GM12878 (cell line): ENCODE measurements at regions not wholly inside any gene's neighbourhood (a gene's known extent, or its start where the extent isn't known, plus 50 kb on each side); places are given as distances from the start of the nearest gene placed in this dataset.

Experiments used
- ATAC-seq: fragments of 200-7000 bp; cut with Tn5 transposase; 3 replicates; pipeline ENCODE4 v1.9.1; 2020; ENCODE audit warnings: mild to moderate bottlenecking, moderate library complexity
- BruUV-seq: library from RNA; stranded (reverse); fragments of 400-500 nt; replicated peaks from 2 replicates; lab custom pipeline; 2021; lab: Mats Ljungman, UMichigan
- CTCF ChIA-PET: fragments of 300-600 bp; sonication (Branson Sonifier 250); formaldehyde crosslinking; extraction: SDS; loops from one replicate; lab custom pipeline; 2021; ENCODE audit warnings: inconsistent platforms; lab: Yijun Ruan, JAX
- POLR2A ChIA-PET: fragments of 350-600 bp; formaldehyde crosslinking; extraction: SDS; loops from one replicate; lab custom pipeline; 2021; ENCODE audit warnings: inconsistent platforms; lab: Charles Lee
- RAD21 ChIA-PET: fragments of 300-600 bp; sonication (Branson Sonifier 250); formaldehyde crosslinking; loops from one replicate; lab custom pipeline; 2023; ENCODE audit warnings: antibody characterized with exemption; ENCODE audit not compliant: unreplicated experiment; lab: Charles Lee
- SMC1A ChIA-PET: fragments of 300-600 bp; sonication (Branson Sonifier 250); formaldehyde crosslinking; loops from one replicate; lab custom pipeline; 2023; ENCODE audit not compliant: unreplicated experiment, uncharacterized antibody; lab: Charles Lee
- DNase-seq: peaks from one replicate; pipeline ENCODE4 v3.0.0-alpha.2; 2011; ENCODE audit warnings: low read depth, low spot score
- FAIRE-seq: peaks from 3 replicates; lab custom pipeline; 2011; peaks lifted over from hg19 to GRCh38; lab: Jason Lieb, UNC
- H2AFZ ChIP-seq: 2 replicates; pipeline ENCODE4 v1.6.0; 2011; ENCODE audit warnings: low read depth, low read length, control low read depth; ENCODE audit not compliant: control insufficient read depth
- H3K27ac ChIP-seq: 2 replicates; pipeline ENCODE4 v1.5.1; 2011; ENCODE audit warnings: control low read depth; ENCODE audit not compliant: control insufficient read depth, insufficient read depth
- H3K27me3 ChIP-seq, 2 experiments: replicated peaks in 1 of 2; 2 replicates each; pipeline versions ENCODE4 v1.6.0 to v1.6.1; 2011; ENCODE audit warnings: low read length in 1 of 2; ENCODE audit not compliant: control insufficient read depth in 2 of 2, insufficient read depth in 2 of 2
- H3K36me3 ChIP-seq, 2 experiments: 2 replicates each; pipeline ENCODE4 v1.5.1; 2011; ENCODE audit warnings: low read length in 1 of 2; ENCODE audit not compliant: control insufficient read depth in 2 of 2, insufficient read depth in 2 of 2
- H3K4me1 ChIP-seq: 2 replicates; pipeline ENCODE4 v1.6.1; 2011; ENCODE audit warnings: mild to moderate bottlenecking, low read length, moderate library complexity, mixed read lengths; ENCODE audit not compliant: control insufficient read depth, insufficient read depth
- H3K4me2 ChIP-seq: 2 replicates; pipeline ENCODE4 v1.6.0; 2011; ENCODE audit warnings: control low read depth; ENCODE audit not compliant: control insufficient read depth, insufficient read depth
- H3K4me3 ChIP-seq: fragments of 200-600 bp; sonication (generic); 2 replicates; pipeline ENCODE4 v1.5.1; 2016
- H3K79me2 ChIP-seq: 2 replicates; pipeline ENCODE4 v1.6.0; 2011; ENCODE audit warnings: low read length; ENCODE audit not compliant: control insufficient read depth, insufficient read depth
- H3K9ac ChIP-seq: 2 replicates; pipeline ENCODE4 v1.8.0; 2011; ENCODE audit warnings: low read length, control low read depth, mixed read lengths; ENCODE audit not compliant: control insufficient read depth, insufficient read depth
- H3K9me3 ChIP-seq: replicated peaks from 3 replicates; pipeline ENCODE4 v1.5.1; 2011; ENCODE audit warnings: mild to moderate bottlenecking, low read length; ENCODE audit not compliant: control insufficient read depth, insufficient read depth
- H4K20me1 ChIP-seq: 2 replicates; pipeline ENCODE4 v1.6.0; 2011; ENCODE audit not compliant: control insufficient read depth, insufficient read depth
- ATF2 ChIP-seq: IDR thresholded peaks from 2 replicates; pipeline ENCODE4 v1.6.1; 2012; ENCODE audit warnings: low read length, inconsistent platforms
- CEBPB ChIP-seq, 2 experiments: fragments of 150-350 bp in 1 of 2; IDR thresholded peaks; 2 replicates each; pipeline ENCODE4 v1.6.1; 2012 to 2014; ENCODE audit warnings: low read depth in 2 of 2, low read length in 2 of 2, borderline replicate concordance in 1 of 2, inconsistent platforms in 1 of 2
- CREB1 ChIP-seq: IDR thresholded peaks from 2 replicates; pipeline ENCODE4 v1.6.1; 2012; ENCODE audit warnings: low read depth, mild to moderate bottlenecking, inconsistent platforms
- CTCF ChIP-seq, 3 experiments: IDR thresholded peaks in 2 of 3; conservative IDR thresholded peaks in 1 of 3; 2 replicates each; pipeline ENCODE4 v1.5.1; 2011; ENCODE audit warnings: low read depth in 3 of 3, low read length in 3 of 3, mild to moderate bottlenecking in 3 of 3, control low read depth in 2 of 3, moderate library complexity in 2 of 3, inconsistent platforms in 1 of 3, mixed read lengths in 1 of 3; ENCODE audit not compliant: control insufficient read depth in 2 of 3, insufficient read depth in 1 of 3; ENCODE audit errors: extremely low read depth in 1 of 3
- NR2F1 ChIP-seq: fragments of 450-650 bp; conservative IDR thresholded peaks from 2 replicates; pipeline ENCODE4 v1.6.1; 2017; ENCODE audit warnings: mild to moderate bottlenecking
- RUNX3 ChIP-seq: IDR thresholded peaks from 2 replicates; pipeline ENCODE4 v1.6.1; 2012; ENCODE audit warnings: low read length, inconsistent platforms
- SIX5 ChIP-seq: IDR thresholded peaks from 2 replicates; pipeline ENCODE4 v1.6.1; 2011; ENCODE audit warnings: mild to moderate bottlenecking, low read depth, low read length, moderate library complexity; ENCODE audit not compliant: severe bottlenecking
- SUPT20H ChIP-seq: IDR thresholded peaks from 2 replicates; pipeline ENCODE4 v1.6.1; 2011; ENCODE audit warnings: low read depth, mild to moderate bottlenecking, low read length, moderate library complexity, borderline replicate concordance; ENCODE audit not compliant: control insufficient read depth
- TCF3 ChIP-seq: IDR thresholded peaks from 2 replicates; pipeline ENCODE4 v1.6.1; 2012; ENCODE audit warnings: low read depth, mild to moderate bottlenecking, low read length, borderline replicate concordance; ENCODE audit not compliant: insufficient read depth
- ZBED1 ChIP-seq: IDR thresholded peaks from 2 replicates; pipeline ENCODE4 v1.6.1; 2016; ENCODE audit warnings: borderline replicate concordance
- ZNF687 ChIP-seq: fragments of 450-650 bp; IDR thresholded peaks from 2 replicates; pipeline ENCODE4 v1.6.1; 2017; ENCODE audit warnings: mild to moderate bottlenecking, moderate library complexity
- WGBS: methylation state at CpG from one replicate; pipeline ENCODE4 v1.1.6; 2016; ENCODE audit warnings: low lambda C conversion rate; ENCODE audit not compliant: insufficient replicate concordance, insufficient coverage; ENCODE audit errors: missing lambda C conversion rate; 5-methylcytosine and 5-hydroxymethylcytosine counted together
- in situ Hi-C: fragments of 300-500 bp; cut with MboI; formaldehyde crosslinking; loops from 9 replicates; pipeline ENCODE4 v1.14.3; 2018; ENCODE audit warnings: mixed read lengths
- intact Hi-C: fragments of 100-400 bp; cut with micrococcal nuclease; formaldehyde crosslinking; loops from one replicate; pipeline ENCODE4 v1.14.2; 2022; ENCODE audit not compliant: unreplicated experiment

- ATAC-seq = no peak
- intact Hi-C loops = no loop called here
- Histone ChIP-seq H4K20me1 (no peaks in the 10 kb centered on the region), H3K4me1 (no peaks in the 10 kb centered on the region), H3K4me3 (no peak overlapping the region), H3K36me3 (no peaks in the 10 kb centered on the region), H3K4me2 (no peak overlapping the region), H2AFZ (no peak overlapping the region)
- SMC1A ChIA-PET = interaction anchor here (1.4 kb wide), 1 partner anchor 14 kb away, joined by 3 read pairs; no protein-coding TSS in a partner anchor
- no TSS peak for BruUV-seq
- 76% methylated on average over 6 of the region's 6 CpGs for WGBS
- no peak for FAIRE-seq
- TF ChIP-seq RUNX3 (no peak), ATF2 (no peak), SIX5 (no peak), TCF3 (no peak), CREB1 (no peak), CEBPB (IDR thresholded peaks at IDR 0.05; ENCODE audit: borderline replicate concordance in 1 of 2, low read depth in 2 of 2, low read length in 2 of 2) (no peak), ZBED1 (no peak), SUPT20H (no peak), CTCF (IDR thresholded peaks at IDR 0.05 in 2 of 3, conservative IDR thresholded peaks at IDR 0.05 in 1 of 3; ENCODE audit: control insufficient read depth in 2 of 3, extremely low read depth in 1 of 3, insufficient read depth in 1 of 3, low read depth in 3 of 3, low read length in 3 of 3) (no peak), NR2F1 (no peak), ZNF687 (no peak)
- TF ChIP-seq, all 136 proteins: peak for 0
- ChIA-PET POLR2A (no interaction called here), CTCF (interaction anchor here (1.1 kb wide), 1 partner anchor 22 kb away, joined by 5 read pairs; no protein-coding TSS in a partner anchor), RAD21 (no interaction called here)
- no peak overlapping the region for H3K27ac ChIP-seq
- in situ Hi-C loops = no loop called here
- no peaks in the 10 kb centered on the region for H3K79me2 ChIP-seq
- H3K9ac ChIP-seq = no peak overlapping the region
- no peaks in the 10 kb centered on the region for H3K9me3 ChIP-seq
- no peak for DNase-seq
- H3K27me3 ChIP-seq = no peaks in the 10 kb centered on the region
Observed at GRCh38 chr3:106587551-106587950, 718.7 kb upstream of the CBLB start.
